C4-2B (cell line): ENCODE measurements at regions not wholly inside any gene's neighbourhood (a gene's known extent, or its start where the extent isn't known, plus 50 kb on each side); places are given as distances from the start of the nearest gene placed in this dataset.

Source experiments
- H3K27ac ChIP-seq: fragments of 450-650 bp; 2 replicates; pipeline ENCODE4 v1.5.1; 2017
- ZFX ChIP-seq: fragments of 450-650 bp; IDR thresholded peaks from 2 replicates; pipeline ENCODE4 v1.6.1; 2017
- TF ChIP-seq, protein P1 (sequence below): fragments of 450-650 bp; conservative IDR thresholded peaks from 2 replicates; pipeline ENCODE4 v1.5.1; 2017; ENCODE audit warnings: mild to moderate bottlenecking

DNA sequence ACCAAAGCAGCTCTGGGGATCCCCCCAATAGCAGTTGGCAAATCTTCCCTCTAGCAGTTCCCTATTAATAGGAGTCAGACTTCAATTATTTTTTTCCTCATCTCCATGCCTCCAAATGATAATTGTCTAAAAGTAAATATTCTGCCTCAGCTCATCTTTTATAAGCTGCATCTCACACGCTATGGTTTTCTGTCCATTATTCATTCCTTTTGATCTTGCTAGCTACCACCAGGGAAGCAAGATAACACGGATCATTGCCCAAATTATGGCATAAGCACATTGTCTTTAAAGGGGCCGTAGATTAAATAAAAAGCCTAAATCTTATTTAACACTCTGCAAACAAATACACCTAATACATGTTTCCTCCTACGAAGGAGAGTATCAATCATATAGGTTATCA is 670.8 kb upstream of the FLRT2 start:
- TF ChIP-seq ZFX: no peak
- TF ChIP-seq, protein P1, sequence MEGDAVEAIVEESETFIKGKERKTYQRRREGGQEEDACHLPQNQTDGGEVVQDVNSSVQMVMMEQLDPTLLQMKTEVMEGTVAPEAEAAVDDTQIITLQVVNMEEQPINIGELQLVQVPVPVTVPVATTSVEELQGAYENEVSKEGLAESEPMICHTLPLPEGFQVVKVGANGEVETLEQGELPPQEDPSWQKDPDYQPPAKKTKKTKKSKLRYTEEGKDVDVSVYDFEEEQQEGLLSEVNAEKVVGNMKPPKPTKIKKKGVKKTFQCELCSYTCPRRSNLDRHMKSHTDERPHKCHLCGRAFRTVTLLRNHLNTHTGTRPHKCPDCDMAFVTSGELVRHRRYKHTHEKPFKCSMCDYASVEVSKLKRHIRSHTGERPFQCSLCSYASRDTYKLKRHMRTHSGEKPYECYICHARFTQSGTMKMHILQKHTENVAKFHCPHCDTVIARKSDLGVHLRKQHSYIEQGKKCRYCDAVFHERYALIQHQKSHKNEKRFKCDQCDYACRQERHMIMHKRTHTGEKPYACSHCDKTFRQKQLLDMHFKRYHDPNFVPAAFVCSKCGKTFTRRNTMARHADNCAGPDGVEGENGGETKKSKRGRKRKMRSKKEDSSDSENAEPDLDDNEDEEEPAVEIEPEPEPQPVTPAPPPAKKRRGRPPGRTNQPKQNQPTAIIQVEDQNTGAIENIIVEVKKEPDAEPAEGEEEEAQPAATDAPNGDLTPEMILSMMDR: no peak
- H3K27ac ChIP-seq: no peak overlapping the region

DNA sequence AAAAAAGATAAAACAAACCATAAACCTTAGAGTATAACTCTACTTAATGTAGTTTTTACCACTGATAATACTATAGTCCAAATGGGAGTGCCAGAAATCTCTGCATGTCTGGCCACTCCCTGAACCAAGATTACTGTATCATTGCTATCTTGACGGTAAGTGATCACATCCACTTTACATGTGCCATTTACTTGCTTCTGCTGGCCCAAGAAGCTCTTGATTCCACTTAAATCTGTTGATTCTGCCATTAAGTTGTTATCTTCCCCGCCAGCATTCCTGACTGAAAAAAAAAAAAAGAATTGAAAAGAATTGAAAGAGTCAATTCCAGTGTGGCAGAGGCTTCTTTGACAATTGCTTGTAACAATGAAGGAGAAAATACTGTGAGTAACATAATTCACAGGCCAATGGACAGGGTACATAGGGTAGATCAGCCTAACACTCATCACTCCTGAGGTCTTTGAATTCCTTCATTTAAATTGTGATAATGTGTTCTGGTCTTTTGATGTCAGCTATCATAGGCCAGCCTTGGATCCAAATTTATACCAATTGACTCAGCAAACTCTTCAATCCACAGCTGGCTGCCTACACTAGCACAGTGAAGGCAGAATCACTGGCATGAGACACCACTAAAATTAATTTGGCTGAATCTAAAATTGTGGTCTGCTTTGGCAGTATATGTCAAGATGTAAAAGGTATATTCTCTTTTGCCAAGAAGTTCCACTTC is 665.2 kb upstream of the FLRT2 start:
- TF ChIP-seq, protein P1: no peak
- no peak for TF ChIP-seq ZFX
- no peak overlapping the region for H3K27ac ChIP-seq

DNA sequence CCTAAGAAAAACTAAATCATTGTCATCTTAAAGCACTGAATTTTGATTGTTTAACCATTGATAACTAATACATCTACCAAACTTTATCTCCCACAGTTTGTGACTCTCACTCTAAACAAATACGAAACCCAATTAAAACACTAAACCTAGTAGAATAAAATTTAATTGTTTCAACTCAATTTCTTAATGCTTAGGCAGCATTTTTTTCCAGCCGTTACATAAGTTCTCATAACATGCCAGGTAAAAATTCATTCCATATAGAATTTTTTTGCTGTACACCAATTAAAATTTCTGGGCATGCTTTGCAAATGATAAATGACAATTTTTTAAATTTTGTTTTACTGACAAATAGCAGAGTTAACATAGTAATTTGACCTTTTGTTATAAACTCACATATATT is 658.2 kb upstream of the FLRT2 start:
- TF ChIP-seq ZFX: no peak
- TF ChIP-seq, protein P1: no peak
- no peak overlapping the region for H3K27ac ChIP-seq

DNA sequence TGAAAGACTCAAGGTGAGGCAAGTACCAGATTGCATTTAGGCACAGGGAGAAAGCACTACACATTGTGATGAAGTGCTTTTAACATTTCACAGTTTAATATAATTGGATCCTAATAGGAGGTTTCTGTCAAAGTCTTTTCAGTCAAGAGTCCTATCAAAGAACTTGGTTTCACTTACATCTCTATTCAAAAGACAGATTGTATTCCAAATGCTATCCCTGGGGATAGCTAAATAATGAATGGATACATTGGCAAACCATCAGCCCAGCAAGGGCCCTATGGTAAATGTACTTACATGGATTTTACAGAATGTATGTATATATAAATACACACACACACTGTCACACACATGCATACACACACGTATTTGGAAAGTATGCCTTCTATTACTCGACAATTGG is 655.5 kb upstream of the FLRT2 start:
- no peak overlapping the region for H3K27ac ChIP-seq
- no peak for TF ChIP-seq ZFX
- TF ChIP-seq, protein P1: no peak

DNA sequence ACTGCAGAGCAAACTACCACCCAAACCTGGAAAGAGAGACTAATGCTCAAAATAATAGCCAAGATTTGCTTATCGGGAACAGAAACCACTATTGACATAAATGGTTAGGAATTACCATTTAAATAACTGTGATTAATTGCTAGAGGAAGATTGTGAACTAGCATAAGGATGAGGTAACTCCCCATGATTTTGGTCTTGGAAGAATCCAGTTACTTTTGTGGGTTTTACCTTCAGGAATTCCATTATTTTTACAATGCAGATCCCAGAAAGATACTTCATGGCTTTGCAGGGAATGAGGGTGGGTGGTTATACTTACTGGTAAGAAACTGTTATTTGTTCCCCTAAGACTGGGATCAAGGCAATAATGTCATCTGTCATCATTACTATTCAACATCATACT is 652.9 kb upstream of the FLRT2 start:
- TF ChIP-seq ZFX: no peak
- TF ChIP-seq, protein P1: no peak
- no peak overlapping the region for H3K27ac ChIP-seq

DNA sequence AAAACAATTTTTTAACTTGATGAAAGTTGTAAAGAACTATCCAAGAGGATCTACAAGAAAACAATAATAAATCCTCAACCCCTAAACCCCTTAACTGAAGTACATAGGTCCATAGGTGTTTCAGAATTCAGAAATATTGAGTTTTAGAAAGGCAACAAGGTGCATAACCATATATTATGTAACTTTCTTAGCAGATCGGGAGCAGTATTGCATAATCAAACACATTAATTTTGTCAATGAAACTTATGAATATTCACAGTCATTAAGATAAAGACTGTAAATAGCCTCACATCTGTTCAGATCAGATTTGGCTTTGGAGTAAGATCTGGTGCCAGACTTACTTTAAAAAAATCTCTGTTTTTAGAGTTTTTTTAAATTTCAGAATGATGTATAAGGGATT is 647.1 kb upstream of the FLRT2 start:
- H3K27ac ChIP-seq: no peak overlapping the region
- TF ChIP-seq ZFX: no peak
- TF ChIP-seq, protein P1: no peak

DNA sequence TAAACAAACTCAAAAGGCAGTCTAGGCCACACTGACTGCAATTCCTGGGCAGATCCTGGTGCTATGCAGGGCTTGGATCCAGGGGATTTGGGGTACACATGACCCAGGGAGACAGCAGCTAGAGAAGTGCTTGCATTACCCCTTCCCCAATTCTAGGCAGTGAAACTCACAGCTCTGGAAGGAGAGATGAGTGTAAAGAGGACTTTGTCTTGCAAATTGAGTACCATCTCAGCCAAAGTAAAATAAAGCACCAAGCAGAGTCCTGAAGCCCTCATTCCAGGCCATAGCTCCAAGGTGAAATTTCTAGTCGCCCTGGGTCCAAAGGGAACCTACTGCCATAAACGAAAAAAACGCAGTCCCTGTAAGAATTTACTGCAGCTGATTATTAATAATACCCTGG is 644.9 kb upstream of the FLRT2 start:
- H3K27ac ChIP-seq: no peak overlapping the region
- TF ChIP-seq ZFX: no peak

DNA sequence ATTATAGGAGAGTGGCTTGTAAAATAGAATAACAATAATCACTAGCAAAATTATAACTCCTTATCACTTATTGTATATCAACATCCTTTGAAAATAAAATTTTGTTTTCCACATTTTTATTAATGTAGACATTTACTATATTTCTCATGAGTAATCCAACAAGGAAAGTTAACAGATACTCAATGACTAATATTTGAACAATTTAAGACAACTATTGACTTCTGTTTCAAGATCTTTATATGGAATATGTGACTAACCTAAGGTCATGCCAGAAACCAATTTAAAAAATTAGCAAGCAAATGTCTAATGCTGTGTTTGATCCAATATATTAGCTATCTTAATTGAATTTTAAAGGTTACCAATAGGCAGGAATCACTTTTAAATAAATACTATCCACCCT is 638.5 kb upstream of the FLRT2 start:
- TF ChIP-seq, protein P1: no peak
- TF ChIP-seq ZFX: no peak
- H3K27ac ChIP-seq: no peak overlapping the region
